HG03135 (cell line): ENCODE measurements at regions not wholly inside any gene's neighbourhood (a gene's known extent, or its start where the extent isn't known, plus 50 kb on each side); places are given as distances from the start of the nearest gene placed in this dataset.
A peak's percentile ranks its signal among the peaks of the same experiment; 100 is the strongest.

Source experiments
- ATAC-seq: cut with Tn5 transposase; IDR thresholded peaks from one replicate; pipeline ENCODE4 v1.9.1; 2021; ENCODE audit warnings: mild to moderate bottlenecking, moderate library complexity; ENCODE audit not compliant: unreplicated experiment

DNA sequence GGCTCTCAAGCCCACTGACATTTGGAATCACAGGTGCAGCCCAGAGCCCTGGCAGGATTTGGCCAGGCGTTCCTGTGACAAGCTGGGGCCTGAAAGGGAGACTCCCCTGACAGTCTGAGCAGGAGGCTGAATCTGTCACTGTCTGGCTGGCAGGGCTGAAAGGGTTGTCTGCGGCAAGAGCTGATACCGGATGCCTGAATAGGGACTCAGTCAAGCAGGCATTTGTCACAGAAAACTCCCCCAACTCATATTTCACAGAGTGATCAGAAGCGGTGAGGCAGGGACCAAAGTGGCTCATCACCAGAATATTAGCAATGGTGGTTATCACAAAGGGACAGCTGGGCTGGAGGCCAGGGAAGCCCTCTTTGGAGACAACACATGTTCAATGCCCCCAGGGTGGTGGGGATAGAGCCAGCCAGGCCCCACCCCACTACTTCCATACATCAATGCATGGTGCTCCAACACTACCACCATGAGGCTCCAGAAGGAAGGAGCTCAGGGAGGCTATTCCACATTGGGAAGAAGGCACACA lies 295.5 kb downstream of the DTWD2 start:
- no peak for ATAC-seq

DNA sequence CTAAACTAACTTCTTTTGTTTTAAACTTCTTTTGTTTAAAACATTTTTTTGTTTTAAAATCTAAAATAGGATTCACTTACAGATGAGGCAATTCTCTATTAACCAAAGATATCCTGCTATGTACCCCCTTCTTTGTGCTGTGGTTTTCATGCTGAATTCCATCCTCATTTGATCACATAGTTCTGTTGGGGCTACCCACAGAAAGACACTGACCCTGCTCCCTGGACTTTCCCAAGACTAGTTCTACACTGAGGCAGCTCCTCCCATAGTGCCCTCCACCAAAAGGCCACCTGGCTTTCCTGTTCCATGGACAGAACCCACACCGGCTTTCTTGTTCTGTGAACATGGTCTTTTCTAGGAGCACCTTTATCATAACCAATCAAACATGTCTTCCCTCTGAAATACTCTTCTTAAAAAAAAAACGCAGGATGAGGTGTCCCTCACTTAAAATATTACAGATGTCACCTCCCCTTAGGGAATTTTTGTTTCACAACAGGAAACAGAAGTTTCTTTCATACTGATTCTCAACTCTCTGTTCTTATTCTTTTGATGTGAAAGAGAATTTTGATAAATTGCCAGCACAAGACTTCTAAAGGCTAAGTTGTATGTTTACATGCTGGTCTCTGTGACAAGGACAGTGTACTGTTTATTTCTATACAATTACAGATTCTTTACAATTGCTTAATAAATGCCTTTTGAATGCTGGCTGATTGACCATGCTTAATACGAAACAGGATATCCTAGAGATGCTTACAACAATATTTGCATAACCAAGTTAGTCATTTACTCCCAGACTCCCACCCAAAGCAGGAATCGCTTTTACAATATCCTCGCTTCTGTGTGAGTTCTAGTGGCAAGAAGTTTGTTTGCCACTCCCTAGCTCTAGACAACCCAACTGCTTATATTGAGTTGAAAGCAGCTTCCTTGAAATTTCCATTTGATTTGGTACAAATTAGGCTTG lies 300.4 kb downstream of the DTWD2 start:
- peak; percentile 82 for ATAC-seq

DNA sequence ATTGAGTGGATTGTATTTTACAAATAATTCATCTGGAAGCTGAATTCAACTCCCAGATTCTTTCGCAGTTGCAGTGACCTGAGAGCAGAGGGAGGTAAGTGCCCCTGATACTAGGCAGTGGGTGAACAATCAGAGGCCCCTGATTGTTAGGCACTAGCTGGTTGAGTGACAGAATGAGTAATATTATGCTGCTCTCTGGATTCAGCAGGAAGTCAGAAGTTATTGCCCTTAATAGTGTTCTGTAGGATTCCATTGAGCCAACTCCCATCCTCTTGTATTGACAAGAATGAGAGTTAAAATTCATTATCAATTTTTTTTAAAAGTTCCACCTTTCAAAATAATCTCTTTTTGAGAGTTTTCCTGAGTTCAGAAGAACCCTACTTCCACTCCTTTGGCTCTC lies 301.2 kb downstream of the DTWD2 start:
- no peak for ATAC-seq

DNA sequence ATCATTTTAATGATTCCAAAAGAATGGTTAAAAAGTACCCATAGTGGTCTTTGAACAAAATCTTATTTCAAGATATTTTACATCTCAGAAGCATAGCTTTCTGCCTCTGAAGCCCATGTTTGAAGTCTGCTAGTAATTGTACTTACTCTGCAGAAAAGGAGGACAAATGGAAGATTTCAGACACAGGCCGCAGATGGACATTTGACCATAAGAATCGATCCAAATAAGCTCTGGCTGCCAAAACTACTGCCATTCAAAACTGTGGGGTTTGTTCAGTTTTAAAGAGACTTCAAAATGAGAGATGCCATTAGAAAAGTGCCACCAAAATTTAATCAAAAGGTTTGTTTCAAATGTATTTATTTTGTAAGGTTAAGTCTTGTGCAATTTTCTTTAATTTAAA lies 306.7 kb downstream of the DTWD2 start:
- no peak for ATAC-seq

DNA sequence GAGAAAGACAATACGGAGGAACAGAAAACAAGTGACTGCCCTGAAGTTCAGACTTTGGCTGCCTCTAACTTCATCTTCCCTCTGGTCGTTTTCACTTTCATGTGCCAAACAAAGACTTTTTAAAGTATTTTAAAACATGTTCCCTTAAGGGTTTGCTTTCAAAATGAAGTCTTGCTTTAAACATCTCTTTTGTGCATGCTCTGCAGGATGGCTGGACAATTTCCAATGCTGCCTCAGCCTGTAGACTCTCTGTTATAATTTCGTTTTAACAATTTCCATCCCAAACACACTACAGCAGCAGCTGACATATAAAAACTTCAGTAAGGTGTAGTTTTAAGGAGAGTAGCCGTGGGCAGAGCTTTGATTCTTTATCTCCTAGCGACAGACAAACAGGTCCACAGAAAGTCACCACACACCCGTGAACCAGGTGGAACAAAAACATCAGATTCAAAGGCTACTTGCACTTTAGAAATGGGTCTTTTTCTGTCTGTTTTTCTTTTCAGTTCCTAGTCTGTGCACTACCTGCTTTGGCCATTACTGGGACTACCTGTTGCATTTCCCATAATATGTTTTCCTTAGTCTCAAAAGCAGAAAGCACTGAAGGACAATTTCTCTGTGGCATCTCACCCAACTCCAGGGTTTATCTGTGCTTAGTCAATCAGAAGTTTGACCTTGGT lies 308.9 kb downstream of the DTWD2 start:
- ATAC-seq = no peak

DNA sequence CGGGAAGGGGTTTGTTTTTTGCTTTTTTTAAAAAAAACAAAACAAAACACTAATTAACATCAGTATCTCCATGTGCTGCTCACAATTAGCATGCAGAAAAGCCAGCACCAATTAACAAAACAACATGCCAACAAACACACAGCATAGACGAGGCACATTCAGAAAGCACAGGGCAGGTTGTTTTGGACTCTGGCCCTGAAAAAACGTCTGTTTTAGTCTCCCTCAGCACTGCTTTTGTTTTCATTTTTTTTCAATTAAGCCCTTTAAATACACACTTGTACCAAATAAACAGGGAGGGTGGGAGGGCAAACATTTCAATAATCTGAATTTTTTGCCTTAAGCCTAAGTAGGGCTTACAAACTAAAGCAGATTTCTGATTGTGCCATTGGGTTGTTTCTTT lies 309.6 kb downstream of the DTWD2 start:
- ATAC-seq = no peak

DNA sequence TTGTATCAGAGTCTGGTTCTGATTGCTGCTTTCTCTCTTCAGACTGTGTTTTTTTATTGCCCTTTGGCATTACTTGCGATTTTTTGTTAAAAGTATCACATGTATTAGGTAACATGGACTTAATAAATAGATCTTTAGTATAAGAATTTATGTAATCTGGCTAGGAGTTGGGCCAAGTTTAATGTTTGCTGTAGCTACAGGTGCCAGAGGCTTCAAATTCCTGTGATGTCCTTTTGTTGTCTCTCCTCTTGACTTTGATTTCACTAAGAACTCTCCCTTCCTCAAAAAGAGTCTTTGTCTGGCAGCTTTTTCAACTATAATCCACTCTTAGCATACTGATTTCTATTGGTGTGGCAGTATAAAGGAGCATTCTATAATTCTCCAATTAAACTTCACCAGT lies 313.1 kb downstream of the DTWD2 start:
- ATAC-seq = no peak

DNA sequence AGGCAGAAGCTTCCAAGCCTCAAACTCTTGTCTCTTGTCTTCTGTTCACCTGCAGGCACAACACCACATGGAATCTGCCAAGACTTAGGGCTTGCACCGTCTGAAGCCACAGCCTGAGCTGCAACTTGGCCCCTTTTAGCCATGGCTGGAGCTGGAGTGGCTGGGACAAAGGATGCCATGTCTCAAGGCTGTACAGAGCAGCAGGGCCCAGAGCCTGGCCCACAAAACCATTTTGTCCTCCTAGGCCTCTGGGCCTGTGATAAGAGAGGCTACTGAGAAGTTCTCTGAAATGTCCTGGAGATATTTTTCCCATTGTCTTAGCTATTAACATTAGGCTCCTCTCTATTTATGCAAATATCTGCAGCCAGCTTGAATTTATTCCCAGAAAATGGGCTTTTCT lies 330.8 kb downstream of the DTWD2 start:
- ATAC-seq = no peak

DNA sequence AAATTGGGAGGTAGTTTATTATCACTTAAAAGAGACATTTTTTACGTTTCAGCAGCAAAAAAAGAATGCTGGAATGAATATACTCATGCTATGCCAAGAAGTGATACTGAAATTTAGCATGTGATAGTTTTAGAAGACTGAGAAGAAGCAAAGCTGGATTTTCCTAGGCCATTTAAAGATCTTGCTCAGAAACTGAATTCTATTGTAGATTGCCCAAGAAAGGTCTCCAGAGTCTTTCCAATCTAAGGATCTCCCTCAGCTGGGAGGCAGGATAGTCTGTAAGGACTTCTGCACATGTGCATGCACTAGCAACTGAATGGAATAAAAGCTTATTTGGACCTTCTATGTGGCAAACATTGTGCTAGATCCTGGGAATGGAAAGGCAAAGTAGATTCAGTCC lies 334.5 kb downstream of the DTWD2 start:
- ATAC-seq = no peak

DNA sequence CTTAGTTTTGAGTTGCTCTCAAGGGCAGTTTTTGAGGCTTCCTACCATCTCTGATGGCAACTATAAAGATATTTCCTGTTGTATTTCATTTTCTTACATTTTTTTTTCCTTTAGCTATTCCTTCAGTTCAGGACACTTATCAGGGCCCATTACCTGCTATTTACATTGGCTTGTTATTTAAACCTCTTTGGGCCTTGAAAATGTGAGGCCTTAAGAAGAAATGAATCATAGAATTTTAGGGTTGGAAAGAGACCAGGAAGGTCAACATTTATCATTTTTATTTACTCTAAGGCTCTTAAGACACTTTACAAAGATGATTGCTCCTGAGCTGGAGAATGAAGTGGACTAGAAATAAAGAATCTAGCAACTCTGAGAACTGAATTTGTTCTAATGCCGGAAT lies 335.2 kb downstream of the DTWD2 start:
- no peak for ATAC-seq

DNA sequence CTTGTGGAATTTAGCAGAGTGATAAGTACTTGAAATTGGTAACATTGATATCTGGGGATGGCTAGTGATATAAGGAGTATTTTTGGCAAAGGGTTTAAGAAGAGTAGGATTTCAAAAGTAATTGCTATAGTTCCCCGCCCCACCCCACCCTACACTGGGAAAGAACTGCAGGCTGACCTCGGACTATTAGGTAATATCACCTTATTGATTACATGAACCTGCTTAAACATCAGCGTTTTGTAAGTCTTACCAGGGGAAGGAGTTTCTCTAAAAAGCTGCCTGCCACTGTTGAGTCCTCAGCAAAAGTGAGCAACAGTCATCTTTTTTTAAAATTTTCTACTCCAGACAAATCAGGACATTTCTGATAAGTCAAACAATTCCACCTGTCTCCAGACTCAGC lies 337.3 kb downstream of the DTWD2 start:
- ATAC-seq = no peak

DNA sequence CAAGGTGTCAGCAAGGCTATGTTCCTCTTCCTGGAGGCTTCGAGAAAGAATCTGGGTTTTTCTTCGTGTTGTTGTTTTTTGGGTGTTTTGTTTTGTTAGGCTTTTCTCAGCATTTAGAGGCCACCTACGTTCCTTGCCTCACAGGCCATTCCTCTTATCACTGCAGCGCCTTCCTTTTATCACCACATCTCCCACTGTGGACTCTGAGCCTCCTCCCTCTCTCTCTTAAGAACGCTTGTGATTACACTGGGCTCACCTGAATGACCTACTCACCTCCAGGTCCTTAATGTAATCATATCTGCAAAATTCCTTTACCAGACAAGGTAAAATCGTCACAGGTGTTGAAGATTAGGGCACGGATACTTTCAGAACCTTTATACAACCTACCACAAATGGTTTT lies 340.8 kb downstream of the DTWD2 start:
- no peak for ATAC-seq

DNA sequence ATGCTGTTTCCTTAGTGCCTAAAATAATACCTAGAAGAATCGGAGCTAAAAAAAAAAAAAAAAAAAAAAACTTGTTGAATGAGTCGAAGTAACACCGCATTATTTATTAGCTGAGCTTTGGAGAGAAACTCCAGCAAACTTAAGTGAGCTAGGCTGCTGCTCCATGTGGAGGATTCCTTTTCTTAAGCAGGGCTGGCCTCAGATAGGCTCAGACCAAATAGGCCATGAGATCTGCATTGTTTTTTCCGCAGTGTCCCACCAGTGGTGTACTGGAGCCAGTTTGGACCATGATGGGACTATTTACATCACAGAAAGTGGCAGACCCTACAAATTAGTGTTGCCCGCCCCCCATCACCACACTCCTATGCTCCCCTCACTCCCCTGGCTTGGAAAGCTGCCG lies 341.4 kb downstream of the DTWD2 start:
- ATAC-seq = no peak

DNA sequence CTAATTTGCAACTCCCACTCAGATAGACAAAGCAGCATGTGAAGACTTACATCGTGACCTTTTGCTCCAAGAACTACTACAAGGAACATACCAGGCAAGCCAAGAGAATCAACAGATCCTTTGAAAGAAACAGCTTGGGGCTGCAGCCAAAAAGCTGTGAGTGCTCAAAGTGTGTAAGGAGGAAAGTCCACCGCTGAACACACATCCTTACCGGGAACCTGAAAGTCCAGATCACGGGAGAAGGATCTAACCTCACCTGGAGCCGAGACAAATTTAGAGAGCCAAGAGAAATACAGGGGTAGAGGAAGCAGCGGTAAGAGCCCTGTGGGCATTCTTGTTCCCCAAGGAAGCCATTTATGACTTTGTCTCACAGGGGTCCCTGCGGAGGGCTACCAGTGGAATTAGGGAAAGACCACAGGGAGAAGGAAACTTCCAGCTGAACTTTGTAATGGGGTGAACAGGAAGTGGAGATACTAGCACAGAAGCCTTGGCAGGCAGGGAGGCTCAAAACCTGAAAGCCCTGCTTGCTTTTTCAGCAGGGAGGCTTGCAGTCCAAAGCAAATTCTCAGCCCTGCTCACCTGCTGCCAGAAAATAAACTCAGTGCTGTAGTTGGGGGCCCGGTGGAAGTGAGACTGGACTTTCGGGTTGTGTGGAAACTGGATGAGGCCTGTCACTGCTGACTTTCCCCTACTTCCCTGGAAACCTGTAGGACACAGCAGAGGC lies 350.2 kb downstream of the DTWD2 start:
- ATAC-seq = no peak

DNA sequence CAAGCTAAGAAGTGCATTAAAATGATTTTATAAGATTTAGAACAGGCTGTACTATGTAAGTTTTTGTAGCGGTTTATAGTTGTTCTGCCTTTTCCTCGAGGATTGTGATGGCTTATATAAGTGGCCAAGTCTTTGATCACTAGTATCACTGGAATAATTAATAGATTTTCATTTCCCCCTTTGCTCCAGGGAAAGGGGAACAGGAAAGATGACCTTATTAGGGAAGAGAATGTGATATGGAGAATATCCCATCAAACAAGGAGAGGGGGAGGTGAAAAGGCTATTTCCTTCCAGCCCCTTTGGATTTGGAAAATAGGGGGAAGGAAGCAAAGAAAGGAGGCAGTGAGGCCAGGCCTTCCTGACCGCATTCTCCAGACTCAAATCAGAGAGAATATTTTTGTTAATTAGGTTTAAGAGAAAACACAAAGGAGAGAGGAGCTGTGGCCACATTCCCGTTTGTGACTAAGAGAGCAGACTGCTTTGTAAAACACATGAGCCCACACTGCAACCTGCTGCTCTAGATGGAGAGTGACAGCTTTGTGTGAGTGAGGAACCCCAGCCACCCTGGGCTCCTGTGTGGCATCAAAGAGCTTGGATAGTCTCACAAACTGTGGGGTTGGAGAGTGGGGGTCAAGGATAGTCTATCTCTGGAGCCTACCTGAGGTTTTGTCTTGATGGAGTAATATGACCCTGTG lies 359.5 kb downstream of the DTWD2 start:
- no peak for ATAC-seq

DNA sequence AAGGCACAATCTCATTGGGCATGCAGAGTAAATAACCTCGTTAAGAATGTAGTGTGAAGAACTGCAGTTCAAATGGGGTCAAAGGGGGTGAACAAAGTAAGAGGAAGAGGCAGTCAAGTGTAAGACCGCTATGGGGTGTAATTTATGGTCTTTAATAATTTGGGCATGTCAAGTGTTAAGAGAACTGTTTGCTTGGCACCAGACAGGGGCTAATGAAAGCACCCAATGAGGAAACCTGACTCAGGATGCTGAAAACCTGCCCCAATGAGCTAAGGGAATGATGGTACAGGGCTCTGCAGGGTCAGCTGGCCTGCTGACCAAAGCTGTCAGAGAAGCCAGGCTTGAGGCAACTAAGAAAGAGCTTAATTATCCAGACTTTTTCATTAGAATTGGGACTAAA lies 368.1 kb downstream of the DTWD2 start:
- no peak for ATAC-seq

DNA sequence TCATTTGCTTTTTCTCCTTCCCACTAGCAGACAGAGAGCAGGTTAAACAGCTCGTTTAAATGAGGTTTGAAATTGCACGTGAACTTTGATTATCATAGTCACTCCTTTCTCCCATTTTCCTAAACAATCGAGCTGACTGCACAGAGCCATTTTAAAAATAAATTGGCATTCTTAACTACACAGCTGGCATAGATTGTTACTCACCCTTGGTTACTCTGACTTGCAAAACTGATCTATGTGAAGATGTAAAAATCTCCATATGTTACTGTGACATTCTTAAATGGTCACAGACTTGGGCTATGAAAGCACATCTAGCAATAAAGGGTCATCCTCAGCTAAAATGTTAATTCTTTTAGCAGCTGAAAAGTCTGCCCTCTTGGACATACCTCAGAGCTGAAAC lies 368.5 kb downstream of the DTWD2 start:
- ATAC-seq = no peak

DNA sequence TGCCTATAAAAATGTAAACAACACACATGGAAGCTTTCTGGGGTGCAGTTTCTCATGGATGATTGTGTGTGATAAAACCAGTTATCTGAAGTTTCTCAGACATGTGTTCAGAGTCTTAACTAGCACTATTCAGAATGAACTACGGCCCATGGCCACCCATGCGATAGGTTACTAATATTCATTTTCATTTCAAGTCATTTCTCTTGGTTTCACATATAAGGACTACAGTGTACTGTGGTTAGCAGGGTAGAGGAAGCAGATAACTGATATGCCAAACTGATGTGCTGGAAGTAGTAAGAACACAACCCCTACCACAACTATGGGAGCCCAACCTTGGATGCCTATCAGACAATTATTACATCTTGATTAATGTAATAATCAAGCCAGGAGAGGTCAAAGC lies 372.1 kb downstream of the DTWD2 start:
- peak; percentile 50 for ATAC-seq

DNA sequence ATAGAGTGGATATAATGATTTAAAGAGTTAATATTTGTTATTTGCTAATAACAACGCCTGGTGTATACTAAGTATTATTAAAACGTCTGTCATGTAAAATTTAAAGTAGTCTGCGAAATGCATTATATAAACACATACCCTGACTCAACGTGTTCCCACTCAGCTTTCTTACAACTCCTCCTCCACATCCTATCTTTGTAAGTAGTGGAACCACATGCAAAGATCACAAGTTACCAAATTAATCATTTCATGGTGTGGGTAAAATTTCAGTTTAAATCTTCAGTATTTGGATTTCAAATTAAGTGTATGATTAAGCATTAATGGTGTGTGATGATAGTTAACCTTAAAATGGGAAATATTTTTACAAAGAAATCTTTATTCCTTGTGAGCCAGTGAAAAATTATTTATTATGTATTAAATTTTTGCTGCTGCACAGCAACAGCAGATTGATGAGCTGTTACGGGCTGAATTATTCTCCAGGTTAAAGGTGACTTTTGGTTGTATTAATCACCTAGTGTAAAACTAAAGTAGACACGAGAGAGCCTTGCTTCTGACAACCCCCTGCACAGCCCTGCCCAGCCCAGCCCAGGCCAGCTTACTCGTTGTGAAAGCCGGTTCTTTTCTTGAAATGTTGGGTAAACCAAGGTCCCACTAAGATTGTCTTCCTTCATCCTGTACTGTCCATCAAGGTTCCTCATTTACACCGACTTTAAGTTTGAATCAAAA lies 373.5 kb downstream of the DTWD2 start:
- no peak for ATAC-seq

DNA sequence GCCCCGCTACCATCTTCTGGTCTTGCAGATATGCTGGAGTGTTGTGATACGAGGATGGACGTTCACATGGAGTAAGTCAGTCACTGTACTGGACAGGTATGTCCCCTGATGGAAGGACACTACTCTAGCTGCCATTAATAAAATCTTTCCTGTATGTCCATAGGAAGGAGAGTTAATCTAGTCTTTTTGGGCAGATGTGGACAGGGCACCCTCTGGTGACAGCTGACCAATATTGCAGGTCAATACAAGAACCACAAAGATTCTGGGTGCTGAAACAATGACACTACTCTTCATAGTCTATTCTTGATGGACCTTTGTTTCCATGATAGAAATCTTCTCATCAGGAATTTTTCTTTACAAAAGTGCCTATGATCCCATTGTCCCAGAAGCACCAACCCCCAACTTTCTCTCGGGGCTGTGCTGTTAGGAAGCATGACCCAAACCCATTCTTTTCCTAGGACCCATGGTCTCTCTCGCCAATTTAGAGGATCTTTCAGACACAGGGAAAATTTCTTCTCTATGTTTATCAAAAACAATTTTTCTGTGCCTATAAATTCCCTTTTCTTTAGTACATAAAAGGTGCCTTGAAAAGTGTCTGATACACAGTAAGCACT lies 376.9 kb downstream of the DTWD2 start:
- no peak for ATAC-seq
